CD14-positive monocyte (primary cell): ENCODE measurements at regions not wholly inside any gene's neighbourhood (a gene's known extent, or its start where the extent isn't known, plus 50 kb on each side); places are given as distances from the start of the nearest gene placed in this dataset.

Experiments
- DNase-seq, 3 donors: peaks; one replicate each; pipeline ENCODE4 v3.0.0-alpha.2; 2011 to 2022
- H2AFZ ChIP-seq: 2 replicates; pipeline ENCODE4 v1.6.0; 2012; ENCODE audit warnings: mild to moderate bottlenecking, low read depth, low read length, inconsistent platforms; ENCODE audit not compliant: insufficient read depth, poor library complexity, severe bottlenecking
- H3K27ac ChIP-seq, 2 donors: 1 replicate in 1 of 2; 2 replicates in 1 of 2; pipeline ENCODE4 v1.5.1; 2012 to 2013; ENCODE audit warnings: low read length in 2 of 2, control low read depth in 1 of 2, inconsistent platforms in 1 of 2, low read depth in 1 of 2, mild to moderate bottlenecking in 1 of 2
- H3K27me3 ChIP-seq, 2 donors: one replicate each; pipeline versions ENCODE4 v1.6.0 to v1.6.1; 2011 to 2013; ENCODE audit warnings: low read length in 2 of 2; ENCODE audit not compliant: control insufficient read depth in 2 of 2, insufficient read depth in 2 of 2
- H3K36me3 ChIP-seq, 2 donors: replicated peaks in 1 of 2; 1 replicate in 1 of 2; 2 replicates in 1 of 2; pipeline versions ENCODE4 v1.5.1 to v1.6.1; 2012 to 2013; ENCODE audit warnings: low read length in 2 of 2, control low read depth in 1 of 2, inconsistent platforms in 1 of 2, mild to moderate bottlenecking in 1 of 2; ENCODE audit not compliant: insufficient read depth in 2 of 2, control insufficient read depth in 1 of 2
- H3K4me1 ChIP-seq, 2 donors: 1 replicate in 1 of 2; 2 replicates in 1 of 2; pipeline versions ENCODE4 v1.5.1 to v1.6.1; 2012 to 2013; ENCODE audit warnings: low read length in 2 of 2, control low read depth in 1 of 2, inconsistent platforms in 1 of 2, mild to moderate bottlenecking in 1 of 2, moderate library complexity in 1 of 2; ENCODE audit not compliant: insufficient read depth in 2 of 2, control insufficient read depth in 1 of 2
- H3K4me2 ChIP-seq: replicated peaks from 2 replicates; pipeline ENCODE3; 2012; ENCODE audit warnings: low read length, moderate library complexity, mild to moderate bottlenecking; ENCODE audit not compliant: poor library complexity, severe bottlenecking; ENCODE audit errors: extremely low read depth
- H3K4me3 ChIP-seq, 3 experiments: fragments of 200-600 bp in 1 of 3; sonication (generic) in 1 of 3; replicated peaks in 1 of 3; 1 replicate in 2 of 3; 2 replicates in 1 of 3; pipeline ENCODE4 v1.5.1; 2011 to 2013; ENCODE audit warnings: low read length in 3 of 3, mild to moderate bottlenecking in 3 of 3, control low read depth in 2 of 3, low read depth in 2 of 3, inconsistent platforms in 1 of 3, moderate library complexity in 1 of 3
- H3K79me2 ChIP-seq: 2 replicates; pipeline ENCODE4 v1.6.0; 2012; ENCODE audit warnings: mild to moderate bottlenecking, control low read depth, inconsistent platforms, low read length, moderate library complexity; ENCODE audit not compliant: insufficient read depth
- H3K9ac ChIP-seq: 2 replicates; pipeline ENCODE4 v1.6.0; 2017; ENCODE audit warnings: low read length, mild to moderate bottlenecking; ENCODE audit not compliant: insufficient read depth, poor library complexity, severe bottlenecking
- H3K9me3 ChIP-seq, 2 donors: replicated peaks in 1 of 2; 1 replicate in 1 of 2; 2 replicates in 1 of 2; pipeline versions ENCODE4 v1.5.1 to v1.6.1; 2012 to 2013; ENCODE audit warnings: low read length in 2 of 2, control low read depth in 1 of 2; ENCODE audit not compliant: control insufficient read depth in 1 of 2, insufficient read depth in 1 of 2
- H4K20me1 ChIP-seq: 2 replicates; pipeline ENCODE4 v1.6.0; 2012; ENCODE audit warnings: mild to moderate bottlenecking, low read length, control low read depth, moderate library complexity; ENCODE audit not compliant: insufficient read depth
- H3K27ac Mint-ChIP-seq, 7 donors: one replicate each; pipeline ENCODE4 v1.8.0; 2020; ENCODE audit warnings: mild to moderate bottlenecking in 7 of 7, mixed read lengths in 7 of 7, moderate library complexity in 6 of 7, inconsistent platforms in 2 of 7
- H3K27me3 Mint-ChIP-seq, 3 donors: one replicate each; pipeline ENCODE4 v1.8.0; 2021 to 2022; ENCODE audit warnings: low read depth in 3 of 3, mild to moderate bottlenecking in 3 of 3, mixed read lengths in 3 of 3, moderate library complexity in 3 of 3, inconsistent platforms in 1 of 3
- H3K36me3 Mint-ChIP-seq, 2 donors: one replicate each; pipeline ENCODE4 v1.8.0; 2020; ENCODE audit warnings: mixed read lengths in 2 of 2, inconsistent platforms in 1 of 2, mild to moderate bottlenecking in 1 of 2
- H3K4me1 Mint-ChIP-seq: one replicate; pipeline ENCODE4 v1.8.0; 2020; ENCODE audit warnings: mild to moderate bottlenecking, mixed read lengths
- H3K4me3 Mint-ChIP-seq, 2 donors: one replicate each; pipeline ENCODE4 v1.8.0; 2020; ENCODE audit warnings: mild to moderate bottlenecking in 2 of 2, mixed read lengths in 2 of 2, moderate library complexity in 1 of 2
- H3K9me3 Mint-ChIP-seq, 7 donors: one replicate each; pipeline ENCODE4 v1.8.0; 2020 to 2022; ENCODE audit warnings: mixed read lengths in 7 of 7, mild to moderate bottlenecking in 6 of 7, moderate library complexity in 6 of 7, inconsistent platforms in 2 of 7
- CTCF ChIP-seq: fragments of 200-600 bp; IDR thresholded peaks from one replicate; pipeline ENCODE4 v1.8.0; 2022; ENCODE audit warnings: antibody characterized with exemption, mild to moderate bottlenecking
- WGBS: methylation state at CpG from one replicate; pipeline ENCODE4 v1.1.5; 2013; ENCODE audit warnings: missing lambda C conversion rate; ENCODE audit not compliant: insufficient coverage; 5-methylcytosine and 5-hydroxymethylcytosine counted together
- intact Hi-C, 2 donors: fragments of 100-400 bp; cut with micrococcal nuclease; formaldehyde crosslinking; loops; one replicate each; pipeline versions ENCODE4 v1.15.0 to v1.15.1; 2023

DNA sequence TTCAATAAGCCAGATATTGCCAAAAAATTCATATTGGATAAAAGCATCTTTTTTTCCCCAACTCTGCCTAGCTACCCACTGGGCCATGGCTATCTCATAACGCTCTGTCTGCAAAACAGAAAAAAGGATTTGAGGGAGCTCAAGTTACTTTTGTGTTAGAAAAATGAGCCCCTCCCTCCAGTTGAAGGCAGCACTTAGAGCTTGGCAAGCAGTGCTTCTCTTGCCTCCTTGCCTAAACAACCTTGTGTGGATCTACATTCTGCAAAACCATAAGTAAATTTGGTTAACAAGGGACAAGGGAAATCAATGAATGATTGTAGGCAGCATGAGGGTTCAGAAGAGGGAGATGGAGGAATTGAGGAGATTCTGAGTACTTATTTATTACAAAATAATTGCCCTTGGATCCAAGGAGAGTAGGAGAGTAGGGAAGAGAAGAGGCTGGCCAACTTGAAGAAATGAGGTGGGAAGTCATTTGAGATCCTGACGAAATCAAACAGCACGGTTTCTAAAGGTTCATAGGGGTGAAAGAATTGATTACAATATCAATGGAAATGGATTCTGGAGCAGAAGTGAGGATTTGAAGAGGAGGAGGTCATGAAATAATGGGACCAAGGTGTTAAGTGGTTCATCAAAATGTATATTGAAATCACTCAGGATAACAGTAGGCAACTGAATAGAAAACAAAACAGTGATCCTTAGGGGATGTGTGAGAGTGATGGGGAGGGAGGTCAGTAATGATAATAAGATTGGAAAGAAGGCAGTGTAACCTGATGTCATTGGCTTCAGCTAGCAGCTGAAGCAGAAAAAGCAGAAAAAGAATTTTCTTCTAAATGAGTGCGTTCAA lies 434.8 kb upstream of the IGFBP7 start:
- H3K4me3 ChIP-seq: no peak overlapping the region
- 29% methylated on average over 2 of the region's 4 CpGs for WGBS
- no peaks in the 10 kb centered on the region for H3K36me3 Mint-ChIP-seq
- no peaks in the 10 kb centered on the region for H3K4me1 ChIP-seq
- H3K27me3 Mint-ChIP-seq: peaks cover 0 to 2% (median 1%) of the 10 kb centered on the region in 3 donors
- H3K9me3 Mint-ChIP-seq: peaks cover 0 to 2% (median 0%) of the 10 kb centered on the region in 7 donors
- no peak overlapping the region for H3K9ac ChIP-seq
- no peak for DNase-seq
- no peak overlapping the region for H2AFZ ChIP-seq
- no peaks in the 10 kb centered on the region for H4K20me1 ChIP-seq
- no peaks in the 10 kb centered on the region for H3K79me2 ChIP-seq
- H3K4me2 ChIP-seq: no peak overlapping the region
- H3K9me3 ChIP-seq: peaks cover 0 to 3% of the 10 kb centered on the region in 2 donors
- H3K27me3 ChIP-seq: no peaks in the 10 kb centered on the region
- no peak overlapping the region for H3K4me3 Mint-ChIP-seq
- no peaks in the 10 kb centered on the region for H3K36me3 ChIP-seq
- intact Hi-C loops: no loop called here
- no peak for TF ChIP-seq CTCF
- no peak overlapping the region for H3K27ac ChIP-seq
- no peaks in the 10 kb centered on the region for H3K4me1 Mint-ChIP-seq
- H3K27ac Mint-ChIP-seq: no peak overlapping the region

- Mint-ChIP-seq H3K27me3 (peaks cover 0 to 1% (median 0%) of the 10 kb centered on the region in 3 donors), H3K9me3 (peaks cover 0 to 2% (median 0%) of the 10 kb centered on the region in 7 donors), H3K36me3 (no peaks in the 10 kb centered on the region), H3K4me3 (no peak overlapping the region), H3K4me1 (no peaks in the 10 kb centered on the region), H3K27ac (no peak overlapping the region)
- intact Hi-C loops: no loop called here
- no peak for DNase-seq
- no peaks in the 10 kb centered on the region for H3K9me3 ChIP-seq
- H3K4me1 ChIP-seq: no peaks in the 10 kb centered on the region
- no peak overlapping the region for H3K4me3 ChIP-seq
- no peak overlapping the region for H2AFZ ChIP-seq
- 80% methylated on average over 4 of the region's 5 CpGs for WGBS
- H3K36me3 ChIP-seq: no peaks in the 10 kb centered on the region
- TF ChIP-seq CTCF: no peak
- no peaks in the 10 kb centered on the region for H4K20me1 ChIP-seq
- no peaks in the 10 kb centered on the region for H3K79me2 ChIP-seq
- no peaks in the 10 kb centered on the region for H3K27me3 ChIP-seq
- H3K4me2 ChIP-seq: no peak overlapping the region
- H3K27ac ChIP-seq: no peak overlapping the region
- H3K9ac ChIP-seq: no peak overlapping the region
These were observed 394.8 kb upstream of the IGFBP7 start for GRCh38 chr4:57504797-57505530.
